Astrocyte (in vitro differentiated cells and primary cell): ENCODE measurements at regions not wholly inside any gene's neighbourhood (a gene's known extent, or its start where the extent isn't known, plus 50 kb on each side); places are given as distances from the start of the nearest gene placed in this dataset.

Source experiments
- EZH2 ChIP-seq: IDR thresholded peaks from 2 replicates; pipeline ENCODE4 v1.6.1; 2012; ENCODE audit warnings: mild to moderate bottlenecking, low read length, inconsistent platforms; ENCODE audit not compliant: insufficient read depth
- TF ChIP-seq, protein P1 (sequence below): IDR thresholded peaks from 2 replicates; pipeline ENCODE4 v1.5.1; 2011; ENCODE audit warnings: low read depth, mild to moderate bottlenecking, inconsistent platforms, low read length, moderate library complexity; ENCODE audit not compliant: insufficient read depth

GRCh38 chr5:175163586-175164275 is 280.3 kb downstream of the DRD1 start:
- TF ChIP-seq, protein P1, sequence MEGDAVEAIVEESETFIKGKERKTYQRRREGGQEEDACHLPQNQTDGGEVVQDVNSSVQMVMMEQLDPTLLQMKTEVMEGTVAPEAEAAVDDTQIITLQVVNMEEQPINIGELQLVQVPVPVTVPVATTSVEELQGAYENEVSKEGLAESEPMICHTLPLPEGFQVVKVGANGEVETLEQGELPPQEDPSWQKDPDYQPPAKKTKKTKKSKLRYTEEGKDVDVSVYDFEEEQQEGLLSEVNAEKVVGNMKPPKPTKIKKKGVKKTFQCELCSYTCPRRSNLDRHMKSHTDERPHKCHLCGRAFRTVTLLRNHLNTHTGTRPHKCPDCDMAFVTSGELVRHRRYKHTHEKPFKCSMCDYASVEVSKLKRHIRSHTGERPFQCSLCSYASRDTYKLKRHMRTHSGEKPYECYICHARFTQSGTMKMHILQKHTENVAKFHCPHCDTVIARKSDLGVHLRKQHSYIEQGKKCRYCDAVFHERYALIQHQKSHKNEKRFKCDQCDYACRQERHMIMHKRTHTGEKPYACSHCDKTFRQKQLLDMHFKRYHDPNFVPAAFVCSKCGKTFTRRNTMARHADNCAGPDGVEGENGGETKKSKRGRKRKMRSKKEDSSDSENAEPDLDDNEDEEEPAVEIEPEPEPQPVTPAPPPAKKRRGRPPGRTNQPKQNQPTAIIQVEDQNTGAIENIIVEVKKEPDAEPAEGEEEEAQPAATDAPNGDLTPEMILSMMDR, result no peak
- TF ChIP-seq EZH2, result no peak
